Hepatocyte (in vitro differentiated cells): ENCODE measurements at regions not wholly inside any gene's neighbourhood (a gene's known extent, or its start where the extent isn't known, plus 50 kb on each side); places are given as distances from the start of the nearest gene placed in this dataset.

Source experiments
- EZH2 ChIP-seq: fragments of 200-600 bp; sonication (generic); IDR thresholded peaks from 2 replicates; pipeline ENCODE4 v1.6.1; 2016; ENCODE audit warnings: antibody characterized with exemption, mild to moderate bottlenecking, borderline replicate concordance
- EZH2phosphoT487 ChIP-seq: fragments of 200-600 bp; sonication (generic); IDR thresholded peaks from one replicate; pipeline ENCODE4 v1.6.1; 2018; ENCODE audit warnings: antibody characterized with exemption, mild to moderate bottlenecking, low read depth, moderate library complexity; ENCODE audit not compliant: unreplicated experiment, severe bottlenecking
- TF ChIP-seq, protein P1 (sequence below): fragments of 200-600 bp; sonication (generic); IDR thresholded peaks from 2 replicates; pipeline ENCODE4 v1.5.1; 2016; ENCODE audit warnings: antibody characterized with exemption, mild to moderate bottlenecking; ENCODE audit not compliant: poor library complexity

DNA sequence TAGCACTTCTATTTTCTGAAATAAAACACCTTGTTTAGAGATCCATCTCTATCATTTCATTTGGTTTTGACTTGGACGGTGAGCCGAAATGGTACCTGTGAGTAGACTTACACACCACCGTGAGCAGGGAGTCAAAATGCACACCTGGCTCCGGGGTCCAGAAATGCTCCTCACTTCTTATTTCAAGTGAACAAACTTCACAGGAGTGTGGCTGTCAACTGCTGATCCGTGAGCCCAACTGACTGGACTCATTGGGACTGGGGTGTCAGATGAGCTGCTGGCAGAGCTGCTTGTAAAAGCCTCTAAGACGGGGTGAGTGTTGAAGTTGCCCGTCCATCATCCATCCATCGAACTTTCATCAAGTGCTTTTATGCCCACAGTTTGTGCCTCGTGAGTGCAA is 435.5 kb downstream of the GLRX3 start:
- TF ChIP-seq, protein P1, sequence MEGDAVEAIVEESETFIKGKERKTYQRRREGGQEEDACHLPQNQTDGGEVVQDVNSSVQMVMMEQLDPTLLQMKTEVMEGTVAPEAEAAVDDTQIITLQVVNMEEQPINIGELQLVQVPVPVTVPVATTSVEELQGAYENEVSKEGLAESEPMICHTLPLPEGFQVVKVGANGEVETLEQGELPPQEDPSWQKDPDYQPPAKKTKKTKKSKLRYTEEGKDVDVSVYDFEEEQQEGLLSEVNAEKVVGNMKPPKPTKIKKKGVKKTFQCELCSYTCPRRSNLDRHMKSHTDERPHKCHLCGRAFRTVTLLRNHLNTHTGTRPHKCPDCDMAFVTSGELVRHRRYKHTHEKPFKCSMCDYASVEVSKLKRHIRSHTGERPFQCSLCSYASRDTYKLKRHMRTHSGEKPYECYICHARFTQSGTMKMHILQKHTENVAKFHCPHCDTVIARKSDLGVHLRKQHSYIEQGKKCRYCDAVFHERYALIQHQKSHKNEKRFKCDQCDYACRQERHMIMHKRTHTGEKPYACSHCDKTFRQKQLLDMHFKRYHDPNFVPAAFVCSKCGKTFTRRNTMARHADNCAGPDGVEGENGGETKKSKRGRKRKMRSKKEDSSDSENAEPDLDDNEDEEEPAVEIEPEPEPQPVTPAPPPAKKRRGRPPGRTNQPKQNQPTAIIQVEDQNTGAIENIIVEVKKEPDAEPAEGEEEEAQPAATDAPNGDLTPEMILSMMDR: no peak
- no peak for TF ChIP-seq EZH2phosphoT487
- TF ChIP-seq EZH2: no peak
